A204.1 (cell line): ENCODE measurements at regions not wholly inside any gene's neighbourhood (a gene's known extent, or its start where the extent isn't known, plus 50 kb on each side); places are given as distances from the start of the nearest gene placed in this dataset.

Experiments used
- FAIRE-seq: peaks from 2 replicates; lab custom pipeline; 2012; peaks lifted over from hg19 to GRCh38; lab: Jason Lieb, UNC

- no peak for FAIRE-seq
Measured at GRCh38 chr4:15130441-15130840, 128.2 kb downstream of the CPEB2 start.

GRCh38 chr4:15131551-15131950 is 129.3 kb downstream of the CPEB2 start:
- no peak for FAIRE-seq

DNA sequence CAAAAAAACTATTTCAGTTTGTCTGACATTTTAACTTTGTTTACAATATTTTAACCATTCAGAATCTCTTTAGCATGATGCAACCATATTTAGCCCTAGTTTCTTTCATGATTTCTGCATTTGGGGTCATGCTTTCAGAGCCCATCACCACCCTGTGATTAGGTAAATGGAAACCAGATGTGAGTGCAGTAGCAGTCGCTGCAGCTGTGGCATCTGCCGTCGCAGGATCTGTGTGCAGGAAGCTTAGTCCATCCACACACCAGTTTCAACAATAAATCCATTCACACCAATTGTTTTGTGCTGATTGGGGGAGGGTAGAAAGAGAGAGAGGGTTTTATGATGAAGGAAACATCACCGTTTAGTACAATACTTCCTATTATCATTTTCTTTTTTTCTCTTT is 130.5 kb downstream of the CPEB2 start:
- no peak for FAIRE-seq

DNA sequence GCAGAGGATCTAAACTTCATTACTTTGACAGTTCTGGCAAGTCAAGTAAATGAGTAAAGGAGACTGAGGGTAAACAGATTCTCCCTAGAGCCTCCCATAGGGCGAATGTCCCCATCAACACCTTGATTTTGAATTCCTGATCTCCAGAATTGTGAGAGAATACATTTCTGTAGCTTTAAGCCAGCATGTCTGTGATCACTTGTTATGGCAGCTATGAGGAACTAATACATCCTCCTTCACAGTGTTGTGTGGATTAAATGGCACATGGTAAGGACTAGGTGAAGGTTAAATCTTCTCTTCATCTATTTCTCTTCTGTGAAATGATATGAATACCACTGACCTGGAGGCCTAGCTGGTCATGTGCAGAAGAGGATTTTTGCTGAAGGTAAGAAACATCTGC is 137.3 kb downstream of the CPEB2 start:
- FAIRE-seq: no peak

- no peak for FAIRE-seq
Measured at GRCh38 chr4:15142201-15142600, 139.9 kb downstream of the CPEB2 start.

GRCh38 chr4:15143551-15143950 is 141.3 kb downstream of the CPEB2 start:
- no peak for FAIRE-seq

DNA sequence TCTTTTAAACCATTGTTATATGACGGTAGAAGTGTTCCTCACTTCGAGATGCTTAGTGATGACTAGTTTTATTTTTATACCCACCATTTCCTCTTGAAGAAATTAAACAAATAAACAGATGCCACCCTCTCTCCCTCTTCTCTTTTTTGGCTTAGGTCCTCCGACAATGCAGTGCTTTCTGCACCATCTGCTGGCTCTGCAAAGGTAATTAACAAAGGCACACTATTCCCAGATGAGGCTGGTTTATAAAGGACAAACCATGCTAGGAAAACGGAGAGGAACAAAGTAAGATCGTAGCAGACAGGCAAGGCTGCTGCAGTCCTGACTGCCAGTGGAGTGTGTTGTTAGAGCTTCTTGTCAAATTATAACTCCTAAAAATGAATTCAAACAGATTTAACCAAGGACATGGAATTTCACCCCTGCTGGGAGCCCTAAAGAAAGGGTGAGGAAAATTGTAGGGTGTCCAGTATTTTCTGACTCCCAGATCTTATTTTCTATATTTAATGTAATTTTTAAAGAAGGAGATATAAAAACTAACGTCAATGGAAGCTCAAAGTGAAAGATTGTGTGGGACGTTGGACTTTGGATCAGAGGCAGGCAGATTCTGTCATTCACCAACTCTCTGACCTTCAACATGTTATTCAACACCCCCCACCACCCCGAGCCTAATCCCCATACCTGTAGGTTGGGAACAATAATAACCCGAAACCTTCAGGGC is 142.1 kb downstream of the CPEB2 start:
- FAIRE-seq: no peak

DNA sequence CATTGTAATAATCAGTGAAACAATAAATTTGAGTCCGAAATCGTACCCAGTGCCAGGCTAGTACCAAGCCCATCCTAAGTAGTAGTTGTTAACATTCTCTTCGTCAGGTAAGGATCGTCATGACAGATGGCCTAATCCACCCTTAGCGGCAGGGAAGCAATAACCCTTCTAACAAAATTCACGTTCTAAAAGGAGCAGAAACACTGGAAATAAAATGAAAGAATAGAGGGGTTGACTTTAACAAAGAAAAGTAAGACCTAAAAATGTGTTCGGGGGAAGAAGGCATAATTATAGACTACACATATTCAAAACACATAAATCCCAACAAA is 142.7 kb downstream of the CPEB2 start:
- FAIRE-seq: no peak

DNA sequence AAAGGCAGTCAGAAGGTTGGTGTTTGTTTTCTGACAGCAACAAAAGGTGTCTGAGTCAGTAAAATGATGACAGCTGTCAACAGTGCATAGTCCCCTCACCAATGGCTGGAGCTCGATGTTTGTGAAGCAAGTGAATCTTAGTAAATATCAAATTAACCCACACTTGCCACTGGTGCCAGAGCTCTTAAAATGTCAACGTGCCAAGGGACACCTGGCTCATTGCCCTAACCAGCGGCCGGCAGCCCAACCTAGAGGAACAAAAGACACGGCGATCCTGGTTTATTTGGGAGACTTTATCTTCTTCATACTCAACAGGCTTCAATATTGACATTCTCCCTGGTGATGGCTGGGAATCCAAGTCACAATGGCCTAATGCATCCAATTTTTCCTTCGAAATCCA is 143.4 kb downstream of the CPEB2 start:
- FAIRE-seq: no peak

DNA sequence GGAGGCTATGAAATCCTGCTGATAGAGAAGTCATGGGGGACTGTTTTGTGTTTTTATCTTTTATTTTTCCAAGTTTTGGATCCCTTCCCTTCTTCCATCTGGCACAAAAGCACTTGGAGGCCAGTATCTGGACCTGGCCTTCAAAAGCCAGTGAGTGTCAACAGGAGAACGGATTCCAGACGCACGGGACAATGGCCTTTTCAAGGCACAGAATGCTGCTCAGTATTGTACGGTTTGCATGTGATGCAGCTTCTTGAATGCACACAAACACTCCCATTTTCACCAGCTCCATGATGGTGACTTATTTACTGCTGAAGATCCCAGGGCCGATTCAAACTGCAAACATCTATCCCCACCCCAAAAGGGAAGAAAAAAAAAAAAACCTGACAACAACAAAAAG is 145.4 kb downstream of the CPEB2 start:
- no peak for FAIRE-seq

- FAIRE-seq: no peak
Measured at GRCh38 chr4:15148199-15148598, 145.9 kb downstream of the CPEB2 start.

DNA sequence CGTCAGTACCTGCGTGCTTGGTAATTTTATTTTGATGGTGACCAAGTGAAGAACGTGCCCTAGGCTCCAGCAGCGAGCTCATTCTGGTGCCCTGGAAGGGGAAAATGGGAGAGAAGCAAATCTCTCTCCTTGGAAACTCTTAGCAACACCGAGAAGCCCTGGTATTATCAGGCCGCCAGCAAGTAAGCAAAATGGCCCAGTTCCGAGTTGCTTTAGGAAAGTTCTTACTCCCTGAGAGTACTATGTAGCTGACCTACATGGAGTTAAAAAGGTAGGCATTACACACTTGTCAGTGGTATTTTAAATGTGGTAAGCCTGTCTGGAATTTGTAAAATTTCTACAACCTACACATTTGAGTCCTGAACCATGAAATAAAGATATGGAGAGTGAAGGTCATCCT is 146.4 kb downstream of the CPEB2 start:
- FAIRE-seq: no peak

- FAIRE-seq: no peak
Measured at GRCh38 chr4:15149234-15149838, 147.1 kb downstream of the CPEB2 start.

GRCh38 chr4:15149839-15150592 is 147.7 kb downstream of the CPEB2 start:
- FAIRE-seq: no peak

DNA sequence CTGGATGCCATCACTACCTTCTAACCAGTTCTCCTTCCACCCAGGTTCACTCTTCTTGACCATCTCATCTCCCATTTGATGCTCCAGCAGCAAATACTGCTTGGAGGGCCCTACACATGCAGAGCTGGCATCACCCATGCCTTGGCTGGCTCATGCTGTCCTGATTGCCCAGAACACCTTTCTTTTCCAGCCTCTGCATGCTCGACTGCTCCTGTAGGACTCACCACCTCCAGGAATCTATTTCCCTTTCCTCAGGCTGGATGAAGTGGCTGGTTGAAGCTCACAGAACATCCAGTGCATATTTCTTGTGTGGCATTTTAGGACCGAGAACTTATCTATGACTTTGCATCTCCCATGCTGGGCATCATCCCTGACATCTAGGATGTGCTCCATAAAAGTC is 148.3 kb downstream of the CPEB2 start:
- no peak for FAIRE-seq

GRCh38 chr4:15151033-15151432 is 148.8 kb downstream of the CPEB2 start:
- no peak for FAIRE-seq

- no peak for FAIRE-seq
Measured at GRCh38 chr4:15153662-15154061, 151.4 kb downstream of the CPEB2 start.

DNA sequence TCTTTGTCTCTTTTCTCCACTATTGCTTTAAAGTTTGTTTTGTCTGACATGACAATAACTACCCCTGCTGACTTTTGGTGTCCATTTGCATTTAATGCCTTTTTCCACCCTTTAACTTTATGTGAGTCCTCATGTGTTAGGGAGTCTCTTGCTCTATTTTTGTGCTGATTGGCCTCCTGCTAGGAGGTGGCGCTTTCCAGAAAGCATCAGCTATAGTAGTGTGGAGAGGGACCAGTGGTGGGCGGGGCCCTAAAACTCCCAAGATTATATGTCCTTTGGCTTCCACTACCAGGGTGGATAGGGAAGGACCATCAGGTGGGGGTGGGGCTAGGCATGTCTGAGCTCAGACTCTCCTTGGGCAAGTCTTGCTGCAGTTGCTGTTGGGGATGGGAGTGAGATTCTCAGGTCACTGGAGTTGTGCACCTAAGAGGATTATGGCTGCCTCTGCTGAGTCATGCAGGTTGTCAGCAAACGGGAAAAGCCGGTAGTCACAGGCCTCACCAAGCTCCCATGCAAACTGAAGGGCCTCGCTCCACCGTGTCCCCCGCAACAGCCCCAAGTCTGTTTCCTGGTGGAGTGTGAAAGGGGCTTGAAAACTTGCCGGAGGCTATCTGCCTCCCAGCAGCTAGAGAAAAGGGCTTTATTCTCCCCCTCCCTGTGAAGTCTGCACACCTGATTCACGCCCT is 156.3 kb downstream of the CPEB2 start:
- no peak for FAIRE-seq

GRCh38 chr4:15159477-15160019 is 157.3 kb downstream of the CPEB2 start:
- FAIRE-seq: no peak

- FAIRE-seq: no peak
Measured at GRCh38 chr4:15161439-15161838, 159.2 kb downstream of the CPEB2 start.

DNA sequence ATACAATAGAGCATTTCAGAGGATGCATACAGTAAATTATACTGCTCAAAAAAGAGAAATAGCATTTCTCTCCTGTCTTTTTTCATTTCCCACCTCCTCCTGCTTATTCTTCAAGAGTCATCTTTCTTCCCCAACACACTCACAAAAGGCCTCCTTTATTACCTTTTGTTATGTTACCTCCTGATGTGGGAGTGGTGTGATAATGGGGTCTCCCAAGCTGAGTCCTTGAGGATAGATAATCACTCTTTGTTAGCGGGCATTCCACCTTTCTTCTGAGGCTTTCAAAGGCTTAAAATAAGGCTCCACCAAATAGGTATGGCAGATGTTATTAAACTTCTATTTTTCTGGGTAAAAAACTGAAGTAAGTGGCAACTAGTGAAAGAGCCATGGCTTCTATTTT is 159.8 kb downstream of the CPEB2 start:
- FAIRE-seq: no peak

- no peak for FAIRE-seq
Measured at GRCh38 chr4:15162465-15163283, 160.4 kb downstream of the CPEB2 start.
